ENCODE measurements at regions not wholly inside any gene's neighbourhood (a gene's known extent, or its start where the extent isn't known, plus 50 kb on each side); places are given as distances from the start of the nearest gene placed in this dataset.
"Not testable (repeated sequence)": the region's sequence is repeated elsewhere in the genome, so short reads cannot be mapped to it uniquely, and the experiment has no call there.

DNA sequence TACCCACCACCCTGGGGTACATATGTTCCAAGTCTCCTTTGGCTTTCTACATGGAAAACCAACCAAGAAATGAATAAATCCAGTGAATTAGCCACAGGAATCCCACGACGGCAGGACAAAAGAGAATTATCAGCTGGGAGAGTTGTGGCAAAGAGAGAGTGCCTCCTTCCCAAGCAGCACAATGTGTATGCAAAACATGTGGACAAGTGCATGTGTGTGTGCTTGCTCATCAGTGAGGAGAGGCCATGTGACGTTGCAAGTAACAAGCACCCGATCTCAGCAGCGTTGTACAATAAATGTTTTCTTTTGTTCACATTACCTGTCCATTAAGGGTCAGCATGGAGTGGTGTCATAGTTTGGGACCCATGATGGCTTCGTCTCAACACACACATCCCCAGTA lies 50.0 kb upstream of the EMX2 start:
- no peak for FAIRE-seq

DNA sequence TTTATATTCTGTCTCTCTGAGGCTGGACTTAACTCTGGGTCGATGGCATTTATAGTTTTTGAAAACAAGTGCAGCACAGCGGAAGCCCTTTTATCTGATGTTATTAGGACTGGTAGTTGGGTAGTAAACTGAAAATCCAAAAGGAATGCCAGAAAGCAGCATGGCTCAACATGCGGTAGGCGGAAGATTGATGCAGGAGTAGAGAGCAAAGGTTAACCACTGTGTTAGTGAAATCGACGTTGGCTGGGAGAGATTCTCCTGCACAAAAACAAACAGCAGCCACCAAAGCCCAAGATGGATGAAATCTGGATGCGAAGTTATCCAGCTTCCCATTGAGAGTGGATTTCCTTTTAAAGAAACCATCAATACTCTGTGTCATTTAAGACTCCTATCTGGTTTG lies 54.5 kb upstream of the EMX2 start:
- FAIRE-seq = no peak

DNA sequence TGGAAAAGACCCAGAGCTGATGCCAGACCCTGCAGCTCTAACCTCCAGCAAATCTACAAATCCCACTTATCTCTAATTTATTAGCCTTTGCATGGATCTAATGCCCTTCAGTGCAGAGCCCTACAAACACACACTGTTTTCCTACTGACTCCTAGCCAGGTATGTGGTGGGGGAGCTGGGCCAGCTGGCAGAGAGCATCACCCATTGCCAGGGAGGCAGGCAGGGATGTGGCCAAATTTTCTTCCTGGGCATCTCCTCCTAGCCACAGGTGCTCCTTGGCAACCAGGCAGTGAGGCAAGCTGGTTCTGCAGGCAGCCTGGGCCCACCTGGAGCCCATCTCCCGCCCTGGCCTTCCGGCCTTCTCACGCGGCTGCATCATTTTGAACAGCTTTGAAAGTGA lies 55.9 kb upstream of the EMX2 start:
- no peak for FAIRE-seq

DNA sequence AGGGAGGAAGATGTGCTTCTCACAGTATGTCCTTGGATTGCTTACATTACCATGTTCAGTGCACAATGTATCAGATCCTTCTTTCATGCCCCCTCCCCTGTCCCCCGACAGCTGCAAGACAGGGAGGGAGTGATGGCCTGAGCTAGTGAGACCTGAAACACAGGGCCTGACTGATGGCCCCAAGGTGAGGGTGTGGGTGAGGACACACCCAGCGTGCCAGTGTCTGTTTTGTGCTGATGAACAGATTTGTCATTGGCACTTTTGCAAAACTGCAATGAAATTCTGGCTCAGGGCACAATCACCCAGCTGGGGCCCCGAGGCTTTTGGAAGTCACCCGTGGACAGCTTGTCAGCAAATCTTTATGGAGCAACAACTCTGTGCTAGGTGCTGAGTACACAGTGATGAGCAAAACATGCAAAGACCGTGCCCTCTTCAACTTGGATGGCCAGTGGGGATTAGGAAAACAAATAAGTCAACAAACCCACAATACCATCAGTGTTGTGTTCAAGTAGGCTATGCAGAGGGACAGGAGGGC lies 59.4 kb upstream of the EMX2 start:
- no peak for FAIRE-seq

DNA sequence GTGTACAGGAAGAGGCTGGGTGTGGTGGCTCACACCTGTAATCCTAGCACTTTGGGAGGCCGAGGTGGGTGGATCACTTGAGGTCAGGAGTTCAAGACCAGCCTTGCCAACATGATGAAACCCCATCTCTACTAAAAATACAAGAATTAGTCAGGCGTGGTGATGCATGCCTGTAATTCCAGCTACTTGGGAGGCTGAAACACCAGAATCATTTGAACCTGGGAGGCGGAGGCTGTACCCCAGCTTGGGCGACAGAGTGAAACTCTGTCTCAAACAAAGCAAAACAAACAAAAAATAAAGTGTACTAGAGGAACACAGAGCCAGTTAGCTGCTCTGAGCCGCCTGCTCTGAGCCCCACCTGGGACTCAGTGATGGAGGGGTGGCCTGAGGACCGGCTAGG lies 61.5 kb upstream of the EMX2 start:
- FAIRE-seq = not testable (repeated sequence)

DNA sequence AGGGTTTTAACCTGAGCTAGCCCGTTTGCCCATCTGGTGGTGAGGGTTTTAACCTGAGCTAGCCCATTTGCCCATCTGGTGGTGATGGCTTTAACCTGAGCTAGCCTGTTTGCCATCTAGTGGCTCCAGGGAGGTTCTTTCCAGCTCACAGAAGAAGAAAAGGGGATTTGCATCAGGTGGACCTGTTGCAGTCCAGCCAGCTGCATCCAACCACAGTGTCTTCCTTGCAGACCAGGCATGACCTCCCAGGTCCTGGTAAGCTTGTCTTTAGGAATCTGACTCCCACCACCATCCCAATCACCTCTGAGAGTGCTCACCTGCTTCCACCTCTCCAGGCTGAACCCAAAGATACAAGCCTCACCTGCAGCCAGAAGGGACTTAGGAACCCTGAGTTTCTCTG lies 62.4 kb upstream of the EMX2 start:
- no peak for FAIRE-seq

DNA sequence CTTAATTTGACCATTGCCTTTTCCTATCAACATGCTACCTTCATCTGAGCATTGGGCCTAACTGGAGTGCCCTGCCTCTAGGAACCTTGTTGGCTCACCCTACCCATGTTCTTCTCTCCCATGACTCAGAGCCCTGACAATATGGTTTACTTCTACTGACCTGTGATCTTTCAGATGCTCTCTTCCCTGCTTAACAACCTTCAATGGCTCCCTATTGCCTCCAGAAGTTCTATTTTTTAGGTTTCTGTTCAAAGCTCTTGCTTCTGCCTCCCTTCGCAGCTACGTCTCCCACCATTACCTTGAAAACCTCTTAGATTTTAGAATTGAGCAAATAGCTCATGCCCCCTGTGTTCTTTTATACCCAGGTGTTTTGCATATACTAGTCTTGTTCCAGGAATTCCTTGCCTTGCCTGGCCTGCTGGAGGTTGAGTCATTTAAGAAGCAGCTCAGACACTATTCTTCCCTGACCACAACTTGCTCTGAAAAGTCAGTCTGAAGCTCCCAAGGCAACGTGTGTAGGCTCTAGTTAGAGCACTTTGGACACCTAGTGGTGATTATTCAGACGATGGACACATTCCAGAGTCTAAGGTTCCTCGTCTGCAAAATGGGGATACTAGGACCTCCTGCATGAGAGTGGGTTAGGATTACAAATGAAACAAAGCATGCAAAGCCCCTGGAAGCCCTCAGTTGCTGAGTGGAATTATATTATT lies 64.4 kb upstream of the EMX2 start:
- FAIRE-seq = no peak

DNA sequence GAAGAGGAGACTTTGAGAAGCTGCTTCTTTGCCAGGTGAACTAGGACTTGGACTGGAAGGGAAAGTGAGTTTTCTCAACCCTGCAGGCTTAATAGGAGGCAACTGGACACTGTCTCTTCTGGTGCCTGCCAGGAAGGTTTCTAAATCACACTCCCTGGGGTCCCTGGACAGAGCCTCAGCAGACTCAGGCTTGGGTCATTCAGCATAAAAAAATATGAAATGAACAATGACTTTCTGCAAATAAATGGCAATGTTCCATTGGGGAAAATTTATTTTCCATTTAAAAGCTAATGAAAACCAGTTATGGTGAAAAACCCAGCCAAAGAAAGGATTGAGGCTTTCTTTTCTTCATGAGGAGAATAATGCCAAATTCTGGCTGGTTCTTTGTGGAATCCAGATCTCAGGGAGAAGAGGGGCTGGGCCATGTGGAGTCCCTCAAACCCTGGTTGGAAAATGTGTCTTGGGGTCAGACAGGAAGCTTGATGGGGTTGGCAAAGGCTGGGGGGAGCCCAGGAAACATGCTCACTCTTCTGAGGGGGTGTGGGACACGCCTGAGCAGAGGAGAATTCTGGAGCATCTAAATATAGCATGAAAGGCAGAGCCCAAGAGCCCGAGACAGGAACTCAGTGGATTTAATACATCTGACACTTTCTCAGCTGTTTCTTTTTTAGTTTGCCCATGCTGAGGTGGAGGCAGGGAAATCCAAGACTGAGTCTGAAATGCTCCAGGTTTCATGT lies 65.2 kb upstream of the EMX2 start:
- FAIRE-seq = no peak

DNA sequence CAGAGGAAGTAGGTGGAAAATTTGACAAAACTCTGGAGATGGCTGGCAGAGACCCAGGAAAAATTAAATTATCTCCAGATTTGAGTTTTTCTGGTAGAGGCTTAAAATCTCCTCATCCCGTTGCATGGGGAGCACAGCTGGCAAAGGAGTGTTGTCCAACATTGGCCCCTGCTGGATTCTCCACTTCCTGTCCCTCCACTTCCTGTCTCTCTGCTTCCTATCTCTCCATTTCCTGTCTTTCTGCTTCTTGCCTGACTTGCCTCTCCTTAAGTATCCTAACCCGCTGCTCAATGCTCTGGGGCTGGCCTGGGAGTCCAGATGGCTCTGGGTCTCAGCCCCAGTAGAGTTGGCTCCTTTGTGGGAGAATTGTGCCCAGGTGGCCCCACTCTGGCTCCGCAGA lies 65.8 kb upstream of the EMX2 start:
- no peak for FAIRE-seq

DNA sequence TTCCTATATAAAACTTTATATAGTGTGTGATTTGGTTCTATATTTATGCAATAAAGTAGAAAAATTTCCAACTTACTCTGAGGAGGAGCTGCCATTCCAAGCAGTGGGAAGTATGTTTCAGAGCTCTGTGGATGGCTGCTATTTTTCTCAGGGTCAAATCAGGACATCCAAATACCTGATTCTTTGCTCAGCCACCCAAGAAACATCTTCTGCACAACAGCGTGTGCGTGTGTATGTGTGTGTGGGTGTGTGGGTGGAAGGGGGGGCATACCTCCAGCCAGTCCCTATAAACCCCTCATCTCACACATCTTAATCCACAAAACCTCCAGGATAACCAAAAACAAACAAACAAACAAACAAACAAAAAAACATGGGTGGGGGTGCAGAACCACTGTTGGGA lies 66.3 kb upstream of the EMX2 start:
- no peak for FAIRE-seq

DNA sequence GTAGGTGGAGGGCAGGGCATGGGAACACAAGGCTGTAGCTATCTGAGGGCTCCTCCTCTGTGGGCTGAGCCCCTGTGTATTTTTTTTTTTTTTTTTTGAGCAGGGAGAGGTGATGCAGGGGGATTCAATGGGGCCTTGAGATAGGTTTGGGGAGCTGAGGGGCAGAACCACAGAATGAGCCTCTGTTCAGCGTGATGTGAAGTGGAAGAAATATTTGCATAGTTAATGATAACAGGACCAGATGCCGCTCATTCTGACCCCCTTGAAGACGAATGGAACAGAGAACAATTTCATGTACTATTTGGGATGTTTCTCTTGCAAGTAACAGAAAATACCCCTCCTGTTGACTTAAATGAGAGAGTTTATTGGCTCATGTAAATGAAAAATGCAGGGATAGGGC lies 69.7 kb upstream of the EMX2 start:
- FAIRE-seq = no peak

DNA sequence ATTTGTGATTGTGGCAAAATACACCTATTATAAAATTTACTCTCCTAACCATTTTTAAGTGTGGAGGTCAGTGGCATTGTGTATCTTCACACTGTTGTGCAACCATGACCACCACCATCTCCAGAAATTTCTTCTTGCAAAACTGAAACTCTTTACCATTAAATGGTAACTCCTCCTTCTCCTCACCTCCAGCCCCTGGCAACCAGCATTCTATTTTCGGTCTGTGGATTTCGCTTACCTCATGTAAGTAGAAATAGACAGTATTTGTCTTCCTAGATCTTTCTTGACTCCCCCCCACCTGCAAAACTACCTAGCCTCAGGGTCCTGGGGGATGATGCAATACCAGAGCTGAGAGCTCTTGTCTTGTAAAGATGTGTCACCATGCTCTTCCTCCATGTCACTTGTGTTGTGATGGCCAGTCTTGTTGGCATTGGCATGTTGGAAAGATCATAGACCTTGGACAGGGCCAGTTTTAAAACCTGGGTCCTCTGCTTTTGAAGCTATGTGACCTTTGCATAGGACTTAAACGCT lies 71.1 kb upstream of the EMX2 start:
- FAIRE-seq = no peak

DNA sequence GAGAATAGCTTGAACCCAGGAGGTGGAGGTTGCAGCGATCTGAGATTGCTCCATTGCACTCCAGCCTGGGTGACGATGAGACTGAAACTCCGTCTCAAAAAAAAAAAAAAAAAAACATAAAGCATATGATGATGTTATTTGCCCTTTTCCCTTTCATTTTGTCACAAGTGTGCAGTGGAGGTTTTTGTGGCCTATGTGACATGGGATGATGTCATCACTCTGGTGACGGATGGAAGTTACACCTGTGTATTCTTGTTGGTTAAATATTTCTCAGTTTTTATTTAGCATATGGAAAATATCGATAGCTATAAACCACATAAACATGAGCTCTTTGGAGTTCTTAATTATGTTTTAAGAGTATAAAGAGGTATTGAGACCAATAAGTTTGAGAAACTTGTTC lies 71.8 kb upstream of the EMX2 start:
- no peak for FAIRE-seq

DNA sequence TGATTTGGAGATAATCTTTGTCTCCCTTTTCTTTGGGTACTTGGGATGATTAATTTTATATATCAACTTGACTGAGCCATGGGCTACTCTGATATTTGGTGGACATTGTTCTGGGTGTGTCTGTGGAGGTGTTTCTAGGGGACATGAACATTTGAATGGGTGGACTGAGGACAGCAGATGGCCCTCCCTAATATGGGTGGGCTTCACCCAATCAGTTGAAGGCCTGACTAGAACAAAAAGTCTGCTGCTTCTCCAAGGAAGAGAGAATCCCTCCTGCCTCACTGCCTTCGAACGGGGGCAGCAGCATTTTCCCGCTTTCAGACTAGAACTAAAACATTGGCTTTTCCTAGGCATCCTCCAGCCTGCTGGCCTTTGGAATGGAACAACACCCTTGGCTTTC lies 73.9 kb upstream of the EMX2 start:
- no peak for FAIRE-seq

DNA sequence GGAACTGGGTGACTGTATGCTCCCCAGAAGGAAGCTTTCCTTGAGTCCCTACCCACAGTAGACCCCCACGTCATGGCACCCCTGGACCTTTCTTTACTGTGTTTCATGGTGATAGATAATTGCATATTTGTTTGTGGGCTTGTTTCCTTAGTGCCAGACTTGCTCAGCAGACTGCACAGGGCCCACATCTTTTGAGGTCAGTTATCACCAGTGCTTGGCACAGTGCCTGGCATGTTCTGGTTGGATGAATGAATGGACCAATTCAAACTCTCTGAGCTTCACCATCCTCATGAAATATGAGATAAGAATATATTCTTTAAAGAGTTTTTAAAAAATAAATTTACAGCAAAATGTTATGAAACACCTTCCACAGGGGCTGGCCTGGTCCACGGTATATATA lies 78.4 kb upstream of the EMX2 start:
- no peak for FAIRE-seq

DNA sequence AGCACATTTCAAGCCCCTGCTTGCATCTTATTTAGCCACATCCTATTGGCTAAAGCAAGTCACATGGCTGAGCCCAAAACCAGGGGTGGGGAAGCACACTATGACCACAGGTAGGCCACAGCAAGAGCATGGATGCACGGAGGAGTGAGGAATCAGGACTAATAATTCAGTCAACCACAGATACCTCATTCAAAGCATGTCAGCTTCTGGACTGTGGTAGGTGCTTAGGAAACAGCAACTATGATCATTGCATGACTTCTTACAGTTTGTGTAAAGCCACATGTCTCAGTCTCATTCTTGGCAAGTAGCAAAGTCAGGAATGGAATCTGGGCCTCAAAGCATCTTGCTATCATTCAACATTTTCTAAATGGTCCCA lies 79.0 kb upstream of the EMX2 start:
- no peak for FAIRE-seq

DNA sequence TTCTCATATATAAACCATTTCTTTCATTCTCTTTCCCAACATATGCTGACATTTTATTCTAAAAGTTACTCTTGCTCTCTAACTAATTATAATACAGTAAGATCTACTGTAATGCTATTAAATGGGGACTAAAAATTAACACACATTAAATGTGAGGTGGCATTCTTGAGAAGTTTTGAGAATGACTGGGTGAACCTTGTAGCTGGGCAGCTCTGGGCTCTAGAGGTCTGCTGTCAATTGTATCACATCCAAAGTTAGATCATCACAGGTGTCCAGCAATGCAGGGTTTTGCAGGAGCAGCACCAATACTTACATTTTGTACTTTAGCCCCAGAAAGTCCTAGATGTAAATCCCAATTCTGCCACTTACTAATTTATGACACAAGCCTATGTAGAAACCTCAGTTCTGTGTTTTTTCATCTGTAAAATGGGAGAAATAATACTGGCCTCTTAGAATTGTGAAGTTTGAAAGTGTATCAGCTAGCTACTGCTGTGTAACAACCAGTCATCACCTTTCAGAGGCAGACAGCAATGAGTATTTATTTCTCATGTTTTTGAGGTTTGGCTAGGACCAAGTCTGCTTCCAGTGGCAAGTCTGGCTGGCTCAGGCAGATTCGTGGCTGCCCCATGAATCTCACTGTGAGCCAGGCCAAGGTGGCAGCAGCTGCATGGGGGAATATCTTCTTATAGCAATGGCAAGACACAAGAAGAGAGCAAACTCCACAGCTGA lies 79.6 kb upstream of the EMX2 start:
- no peak for FAIRE-seq

DNA sequence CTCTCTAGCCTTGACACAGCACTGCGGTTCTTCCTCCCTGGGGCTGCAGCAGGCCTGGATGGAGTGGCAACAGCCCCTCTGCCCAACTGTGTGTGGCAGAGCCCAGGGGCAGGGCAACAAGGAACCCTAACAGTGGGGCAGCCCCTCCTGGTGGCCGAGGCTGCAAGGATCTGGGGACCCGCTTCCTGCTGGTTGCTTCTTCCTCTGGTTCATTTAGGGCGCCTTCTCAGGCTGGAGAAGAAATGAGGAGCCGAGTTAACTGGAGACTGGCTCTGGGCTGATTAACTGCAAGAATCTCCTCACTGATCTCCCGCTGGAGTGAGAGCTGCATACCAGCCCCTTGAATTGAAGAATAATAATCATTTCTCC lies 80.1 kb upstream of the EMX2 start:
- FAIRE-seq = no peak

DNA sequence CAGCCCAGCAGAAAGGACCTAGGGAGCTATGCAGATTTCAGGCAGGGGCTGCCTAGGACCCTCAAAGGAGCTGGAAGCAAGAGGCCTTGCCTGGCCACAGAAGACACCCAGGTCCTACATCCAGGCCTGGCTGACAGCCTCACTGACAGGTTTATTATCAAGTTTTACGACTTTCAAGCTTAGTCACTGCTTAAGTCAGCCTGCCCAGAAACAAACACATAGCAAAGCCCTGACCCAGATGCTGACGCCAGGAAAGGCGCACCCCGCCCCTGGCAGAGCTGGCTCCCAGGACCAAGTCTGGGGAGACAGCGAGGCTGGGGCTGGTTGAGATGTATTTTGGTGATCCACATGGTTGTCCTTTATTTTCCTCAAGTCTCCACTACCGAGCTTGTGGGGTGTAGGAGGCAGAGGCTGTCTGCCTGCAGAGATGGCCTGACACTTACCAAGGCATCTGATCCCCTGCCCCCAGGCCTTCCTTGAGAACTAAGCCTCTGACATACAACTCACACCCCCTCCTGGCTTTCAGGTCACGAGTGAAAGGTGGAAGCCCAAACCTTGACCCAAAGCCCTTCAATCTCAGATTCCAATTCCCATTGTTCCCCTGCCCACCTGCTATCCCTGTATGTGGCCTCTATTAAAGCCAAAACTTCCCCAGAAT lies 80.7 kb upstream of the EMX2 start:
- FAIRE-seq = peak; percentile 94

DNA sequence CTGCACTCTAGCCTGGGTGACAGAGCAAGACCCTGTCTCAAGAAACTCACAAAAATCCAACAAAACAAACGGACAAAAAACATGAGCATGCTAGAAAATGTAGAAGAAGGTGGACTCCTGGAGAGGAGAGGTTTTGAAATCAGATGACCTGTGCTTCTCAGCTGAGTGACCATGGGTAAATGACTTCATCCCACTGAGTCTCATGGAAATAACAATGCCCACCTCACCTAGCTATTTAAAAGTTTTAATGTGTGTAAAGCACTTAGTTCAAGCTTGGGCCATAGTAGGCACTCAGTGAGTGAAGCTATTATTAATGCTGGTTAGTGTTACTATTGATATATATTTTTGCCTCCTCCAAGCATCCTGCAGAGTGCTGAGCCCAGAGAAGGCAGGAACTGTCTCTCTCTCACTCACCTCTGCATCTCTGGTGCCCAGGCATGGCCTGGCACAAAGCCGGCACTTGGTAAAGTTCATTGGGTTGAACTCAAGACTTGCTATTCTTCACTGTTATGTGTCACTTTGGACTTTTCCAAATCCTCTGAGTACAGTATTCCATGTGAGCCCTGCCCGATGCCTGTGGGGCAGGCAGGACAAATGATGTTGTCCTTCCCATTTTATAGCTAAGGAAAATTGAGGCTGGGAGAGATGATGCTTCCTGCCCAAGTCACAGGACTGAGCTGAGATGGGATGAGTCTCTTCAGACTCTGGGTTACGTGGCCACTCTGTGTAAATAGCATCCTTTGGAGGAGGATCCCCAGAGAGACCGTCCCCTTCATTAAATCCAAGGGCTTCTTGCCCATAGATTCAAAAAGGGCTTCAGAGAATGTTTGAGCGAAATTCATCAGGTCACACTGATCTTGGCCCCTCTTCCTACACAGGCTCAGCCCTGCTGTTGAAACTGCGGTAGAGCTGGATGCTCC lies 81.4 kb upstream of the EMX2 start:
- no peak for FAIRE-seq

DNA sequence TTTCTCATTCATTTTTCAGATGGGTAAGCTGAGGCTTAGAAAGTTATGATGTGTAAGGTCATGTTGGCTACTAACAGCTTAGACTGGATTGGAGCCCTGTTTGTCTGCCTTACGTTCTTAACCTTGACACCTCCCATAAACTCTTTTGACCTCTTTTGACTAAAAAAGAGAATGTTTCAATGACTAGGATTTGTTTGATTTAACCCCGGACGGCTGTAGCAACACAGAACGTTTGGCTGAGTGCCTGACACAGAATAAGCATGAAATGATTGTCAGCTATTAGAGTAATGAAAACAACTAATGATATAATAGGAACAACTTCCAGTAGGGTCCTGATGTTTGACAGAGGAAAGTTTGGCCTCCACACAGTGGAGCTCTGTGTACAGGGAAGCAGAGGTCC lies 83.3 kb upstream of the PDZD8 start:
- FAIRE-seq = peak; percentile 94

DNA sequence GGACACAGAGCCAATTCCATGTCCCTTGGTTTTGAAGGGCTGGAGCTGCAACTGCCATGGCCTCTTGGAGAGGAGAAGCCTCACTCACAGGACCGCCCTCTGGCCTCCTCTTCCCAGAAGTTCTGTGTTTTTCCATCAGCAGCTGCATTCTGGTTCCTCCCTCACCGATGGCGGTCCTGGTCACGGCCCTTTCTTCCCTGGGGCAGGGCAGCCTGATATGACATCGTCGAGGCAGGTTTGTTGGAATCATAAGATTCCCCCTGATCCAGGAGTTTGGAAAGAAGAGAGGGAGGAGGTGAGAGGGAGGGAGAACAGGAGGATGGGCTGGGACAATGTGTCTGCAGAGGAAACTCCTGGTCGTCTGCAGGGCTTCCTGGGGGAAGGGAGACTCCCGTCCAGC lies 82.7 kb upstream of the PDZD8 start:
- peak; percentile 92 for FAIRE-seq
